Fibroblast of gingiva (primary cell): ENCODE measurements at regions not wholly inside any gene's neighbourhood (a gene's known extent, or its start where the extent isn't known, plus 50 kb on each side); places are given as distances from the start of the nearest gene placed in this dataset.

Experiments
- DNase-seq: peaks from one replicate; pipeline ENCODE4 v3.0.0-alpha.2; 2011; ENCODE audit warnings: low read depth

DNA sequence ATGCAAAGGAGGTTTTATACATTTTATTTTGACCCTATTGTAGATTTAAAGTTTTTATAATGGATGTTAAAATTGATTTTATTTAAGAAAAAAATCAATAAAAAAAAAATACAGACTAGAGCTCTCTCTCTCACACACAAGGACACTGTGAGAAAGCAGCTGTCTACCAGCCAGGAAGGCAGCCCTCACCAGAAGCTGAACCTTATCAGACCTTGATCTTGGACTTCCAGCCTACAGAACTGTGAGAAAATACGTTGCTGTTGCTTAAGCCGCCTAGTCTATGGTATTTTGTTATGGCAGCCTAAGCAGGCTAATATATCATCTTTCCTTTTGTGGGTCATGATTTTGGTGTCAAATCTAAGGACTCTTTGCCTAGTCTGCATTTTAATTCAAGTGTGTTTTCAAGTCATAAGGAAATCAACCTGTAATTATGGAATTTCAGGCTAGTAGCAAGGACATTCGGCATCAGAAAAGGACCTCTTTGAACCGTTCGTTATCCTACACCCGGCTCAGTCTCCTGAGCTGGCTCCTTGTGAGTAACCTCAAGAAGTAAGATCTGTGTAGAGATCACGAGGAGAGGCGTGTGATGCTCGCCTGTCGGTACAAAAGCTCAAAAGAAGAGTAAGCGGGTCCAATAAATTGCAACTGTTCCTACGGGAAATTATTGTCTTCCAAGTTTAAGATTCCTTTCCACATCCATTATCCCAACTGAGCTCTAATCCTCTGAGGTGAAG lies 98.2 kb downstream of the PDCL3 start:
- no peak for DNase-seq

DNA sequence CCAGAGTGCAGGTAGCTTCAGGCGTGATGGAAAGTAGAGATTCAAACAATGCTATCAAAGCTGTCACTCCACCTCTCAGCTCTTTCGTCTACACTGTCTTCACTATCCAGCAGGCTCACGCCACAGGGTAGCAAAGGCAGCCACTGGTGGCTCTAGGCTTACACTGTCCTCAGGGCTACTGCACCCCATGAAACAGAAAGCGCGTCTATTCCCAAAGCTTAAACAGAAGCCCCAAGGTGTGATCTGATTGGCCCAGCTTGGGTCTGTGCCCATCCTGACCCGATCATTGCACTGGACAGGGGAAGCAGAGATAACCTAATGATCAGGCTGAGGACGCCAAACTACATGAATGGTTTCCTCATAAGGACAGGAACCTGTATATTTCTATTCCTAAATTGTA lies 100.1 kb downstream of the PDCL3 start:
- no peak for DNase-seq

DNA sequence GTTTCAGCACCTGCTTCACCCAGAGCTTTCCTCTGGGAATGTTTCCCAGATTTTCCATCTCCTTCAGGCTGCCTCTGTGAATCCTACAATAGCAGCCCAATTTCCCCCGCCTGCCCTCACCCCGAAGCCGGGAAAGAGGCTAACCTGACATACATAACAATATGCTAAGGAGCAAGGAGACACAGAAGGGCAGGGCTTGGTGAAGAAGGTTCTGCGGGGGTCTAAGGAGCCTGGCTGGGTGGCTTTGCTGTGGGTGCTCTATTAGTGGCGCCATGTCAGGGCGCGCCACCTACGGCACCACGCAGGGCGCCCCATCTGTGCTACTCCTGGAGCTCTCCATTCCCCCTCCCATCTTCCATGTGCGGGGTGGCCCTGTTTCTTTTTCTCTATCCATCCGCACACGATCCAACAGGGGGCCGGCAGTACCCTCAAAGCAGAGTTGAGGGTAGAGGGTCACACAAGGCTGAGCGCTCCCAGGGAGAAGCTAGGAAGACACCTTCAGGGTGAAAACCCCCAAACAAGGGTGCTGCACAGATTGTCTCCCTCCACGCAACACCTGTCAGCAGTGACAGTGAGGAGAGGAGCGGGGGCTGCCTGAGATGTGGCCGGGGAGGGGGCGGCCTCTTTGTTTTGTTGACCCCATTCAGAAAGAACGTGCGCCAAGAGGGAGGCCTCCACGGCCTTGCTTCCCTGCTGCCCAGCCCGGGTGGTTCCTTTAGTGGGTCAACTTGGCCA lies 101.4 kb downstream of the PDCL3 start:
- no peak for DNase-seq

DNA sequence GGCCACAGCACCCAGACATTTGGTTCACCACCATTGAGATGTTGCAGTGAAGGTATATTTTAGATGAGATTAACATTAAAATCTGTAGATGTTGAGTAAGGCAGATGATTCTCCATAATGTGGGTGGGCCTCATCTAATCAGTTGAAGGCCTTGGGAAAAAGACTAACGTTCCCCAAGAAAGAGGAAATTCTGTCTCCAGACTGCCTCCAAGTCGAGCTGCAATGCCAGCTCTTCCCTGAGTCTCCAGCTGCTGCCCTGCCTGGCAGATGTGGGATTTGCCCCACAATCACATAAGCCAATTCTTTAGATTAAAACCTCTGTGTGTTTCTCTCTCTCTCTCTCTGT lies 101.9 kb downstream of the PDCL3 start:
- no peak for DNase-seq

DNA sequence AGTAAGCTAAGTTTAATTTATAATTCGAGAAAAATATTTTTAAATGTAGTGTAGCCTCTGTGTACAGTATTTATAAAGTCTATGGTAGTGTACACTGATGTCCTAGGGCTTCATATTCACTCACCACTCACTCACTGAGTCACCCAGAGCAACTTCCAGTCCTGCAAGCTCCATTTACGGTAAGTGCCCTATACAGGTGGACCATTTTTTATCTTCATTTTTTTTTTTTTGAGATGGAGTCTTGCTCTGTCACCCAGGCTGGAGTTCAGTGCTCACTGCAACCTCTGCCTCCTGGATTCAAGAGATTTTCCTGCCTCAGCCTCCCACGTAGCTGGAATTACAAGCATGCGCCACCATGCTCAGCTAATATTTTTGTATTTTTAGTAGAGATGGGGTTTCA lies 104.2 kb downstream of the PDCL3 start:
- no peak for DNase-seq

DNA sequence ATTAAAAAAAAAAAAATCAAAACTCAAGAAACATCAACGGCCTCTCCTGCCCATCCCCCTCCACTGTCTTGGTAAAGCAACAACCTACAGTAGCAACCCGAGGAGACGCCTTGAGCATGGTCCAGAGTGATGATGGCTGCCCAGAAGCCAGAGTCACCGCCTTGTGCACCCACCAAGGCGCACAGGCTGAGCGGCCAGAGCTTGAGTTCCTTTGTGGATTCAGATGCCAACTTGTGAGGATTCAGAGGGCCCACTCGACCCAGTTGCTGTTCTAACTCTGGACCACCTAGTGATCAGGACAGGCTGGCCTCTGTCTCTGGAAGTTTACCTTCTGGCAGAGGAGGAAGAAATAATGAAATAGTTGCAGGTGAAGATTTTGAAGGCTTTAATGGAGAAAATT lies 105.0 kb downstream of the PDCL3 start:
- DNase-seq, result no peak

DNA sequence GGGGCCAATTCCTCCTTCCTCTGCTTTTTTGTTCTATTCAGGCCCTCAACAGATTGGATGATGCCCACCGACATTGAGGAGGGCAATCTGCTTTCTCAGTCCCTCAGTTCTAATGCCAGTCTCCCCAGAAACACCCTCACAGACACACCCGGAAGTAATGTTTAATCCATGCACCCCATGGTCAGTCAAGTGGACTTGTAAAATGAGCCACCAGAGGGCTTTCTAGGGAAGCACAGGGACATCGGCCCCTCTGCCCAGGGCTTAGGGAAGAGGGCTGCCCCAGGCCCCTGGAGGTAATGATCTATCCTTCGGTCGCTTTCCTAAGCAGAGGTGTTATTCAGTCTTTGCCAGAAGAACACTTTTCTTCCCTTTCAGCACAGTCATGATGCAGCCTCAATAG lies 107.4 kb downstream of the PDCL3 start:
- DNase-seq, result no peak

DNA sequence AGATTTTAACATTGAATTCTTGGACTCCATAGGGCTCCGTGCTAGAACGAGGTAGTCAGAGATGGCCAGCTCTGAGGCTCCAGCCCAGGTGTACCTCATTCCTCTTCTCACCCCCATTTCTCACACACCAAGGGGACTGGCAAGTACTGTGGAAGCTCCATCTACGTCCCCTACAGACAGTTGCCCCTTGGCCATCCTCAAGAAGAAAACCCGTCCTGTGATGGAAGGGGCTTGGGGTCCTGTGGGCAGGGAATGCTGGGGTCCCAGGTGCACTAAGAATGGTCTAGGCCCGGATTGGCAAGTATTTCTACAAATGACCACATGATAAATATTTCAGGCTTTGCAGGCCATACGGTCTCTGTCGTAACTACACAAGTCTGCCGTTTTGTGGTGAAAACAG lies 110.3 kb downstream of the PDCL3 start:
- no peak for DNase-seq

DNA sequence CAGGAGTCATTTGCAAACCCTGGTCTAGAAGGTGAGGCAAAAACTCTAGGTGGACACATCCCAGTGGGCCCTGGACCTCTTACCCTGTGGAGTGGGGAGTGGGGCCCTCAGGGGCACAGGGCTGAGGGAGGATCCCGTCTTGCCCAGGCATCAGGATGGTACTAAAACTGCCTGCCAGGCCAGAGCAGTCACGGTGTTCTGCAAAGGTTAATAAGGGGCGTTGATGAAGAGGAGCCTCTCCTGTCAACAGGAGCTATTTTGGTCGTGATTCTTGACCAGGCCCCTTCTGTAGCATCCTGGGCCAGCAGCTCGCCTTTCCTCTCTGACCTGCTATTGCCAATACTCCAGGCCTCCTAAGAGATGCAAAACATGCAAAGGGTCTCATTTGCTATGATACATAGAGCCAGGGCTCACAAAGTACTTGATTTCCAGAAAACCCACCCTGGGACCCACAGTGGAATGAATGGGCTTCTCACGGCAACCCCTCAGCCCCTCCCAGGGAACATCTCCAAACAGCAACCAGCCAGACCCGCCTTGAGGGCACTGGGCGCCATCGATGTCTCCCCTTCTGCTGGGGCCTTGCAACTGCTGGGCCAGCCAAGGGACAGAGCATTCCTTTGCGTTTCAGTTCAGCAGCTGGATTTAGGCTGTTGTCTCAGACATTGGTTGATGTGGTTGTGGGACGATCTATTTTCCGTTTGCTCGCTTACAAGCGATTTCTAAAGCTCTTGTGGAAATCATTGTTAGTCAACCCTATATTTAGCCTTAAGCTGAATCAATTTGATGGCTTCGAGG lies 111.1 kb downstream of the PDCL3 start:
- no peak for DNase-seq

DNA sequence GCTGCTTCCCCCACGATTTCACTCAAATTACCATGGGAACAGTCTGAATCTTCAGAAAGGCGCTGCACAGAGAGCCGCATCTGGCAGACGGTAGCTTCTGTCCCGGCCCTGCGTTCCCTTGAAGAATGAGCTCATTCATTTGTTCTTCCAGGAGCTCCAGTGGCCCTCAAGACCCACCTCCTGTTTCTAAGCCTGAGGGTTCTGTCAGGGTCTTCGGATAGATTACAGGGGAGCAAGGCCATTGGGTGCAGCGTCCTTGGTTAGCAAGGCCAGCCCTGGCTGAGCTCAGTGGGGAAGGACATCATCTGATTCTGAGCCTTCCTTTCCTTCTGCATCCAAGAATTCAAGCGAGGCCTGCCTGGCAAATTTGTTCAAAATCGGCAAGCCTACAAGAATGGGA lies 111.9 kb downstream of the PDCL3 start:
- DNase-seq, result no peak

DNA sequence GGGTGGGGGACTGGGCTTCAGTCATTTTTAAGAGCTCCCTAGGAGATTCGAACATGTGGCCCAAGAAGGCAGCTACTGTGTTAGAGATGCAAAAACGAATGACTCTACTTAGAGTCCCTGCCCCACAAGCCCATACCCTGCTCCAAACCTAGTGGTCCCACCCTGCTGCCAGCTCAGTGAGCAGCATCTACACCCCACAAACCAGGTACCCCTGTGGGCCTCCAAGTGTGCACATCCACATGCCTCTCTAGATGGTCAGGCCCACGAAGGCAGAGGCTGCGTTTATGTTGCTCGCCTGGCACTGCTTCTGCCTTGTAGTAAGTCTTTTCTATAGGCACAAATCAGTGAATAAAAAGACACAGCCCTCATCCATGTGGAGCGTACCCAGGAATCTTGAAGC lies 112.6 kb downstream of the PDCL3 start:
- DNase-seq, result no peak

DNA sequence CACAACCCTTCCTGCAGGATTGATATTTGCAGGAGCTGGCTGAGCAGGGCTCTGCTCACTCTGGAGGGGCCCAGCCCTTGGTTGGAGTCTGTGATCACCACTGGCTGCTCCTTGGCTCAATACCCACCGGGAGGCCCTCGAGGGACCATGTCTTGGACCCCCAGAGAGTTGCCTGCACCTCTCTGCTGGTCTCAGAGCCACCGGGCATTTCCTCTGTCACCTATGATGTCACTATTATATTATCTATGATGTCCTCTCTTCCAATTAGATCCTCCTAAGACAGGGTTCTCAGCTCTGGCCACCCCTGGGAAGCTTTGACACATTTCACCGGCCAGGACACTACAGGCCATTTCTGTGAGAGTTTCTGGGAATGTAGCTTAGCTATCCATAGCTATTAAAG lies 113.1 kb downstream of the PDCL3 start:
- DNase-seq, result no peak

DNA sequence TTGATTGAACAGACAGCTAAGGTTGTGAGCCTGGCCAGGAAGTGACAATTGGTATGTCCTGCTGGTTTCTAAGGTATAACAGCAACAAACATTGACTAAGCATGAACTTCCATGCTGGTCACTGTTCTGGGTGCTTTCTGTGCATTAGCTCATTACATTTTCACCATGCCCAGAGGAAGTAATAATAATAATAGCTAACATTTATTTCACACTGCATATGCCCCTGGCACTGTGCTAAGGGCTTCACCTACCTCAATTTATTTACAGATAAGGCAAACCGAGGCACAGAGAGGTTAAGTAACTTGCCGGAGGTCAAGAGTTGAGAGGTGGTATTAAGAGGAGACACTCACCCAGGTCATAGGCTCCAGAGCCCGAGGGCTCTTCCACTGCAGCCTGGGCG lies 113.6 kb downstream of the PDCL3 start:
- DNase-seq, result no peak

DNA sequence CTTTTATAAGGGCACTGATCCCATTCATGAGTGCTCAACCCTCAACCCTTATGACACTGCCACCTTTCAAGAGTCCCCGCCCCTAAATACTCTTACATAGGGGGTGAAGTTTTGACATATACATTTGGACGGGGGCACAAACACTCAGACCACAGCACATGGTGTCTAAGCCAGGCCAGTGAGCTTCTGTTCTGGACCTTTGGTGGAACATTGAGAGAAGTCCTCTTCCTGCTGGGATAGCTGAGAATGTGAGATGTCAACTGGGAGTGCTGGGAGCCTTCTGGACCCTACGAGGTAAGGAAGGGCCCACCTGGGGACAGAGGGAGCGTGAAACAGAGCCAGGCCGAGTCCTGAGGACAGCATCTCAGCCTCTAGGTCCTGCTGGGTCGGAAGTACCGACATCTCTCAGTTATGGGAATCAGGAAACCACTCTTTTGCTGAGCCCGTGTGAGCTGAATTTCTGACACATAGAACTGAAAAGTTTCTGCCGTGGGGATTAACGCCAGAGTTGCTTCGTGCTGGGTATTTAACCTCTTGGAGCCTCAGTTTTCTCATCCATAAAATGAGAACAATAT lies 114.9 kb downstream of the PDCL3 start:
- DNase-seq, result no peak

DNA sequence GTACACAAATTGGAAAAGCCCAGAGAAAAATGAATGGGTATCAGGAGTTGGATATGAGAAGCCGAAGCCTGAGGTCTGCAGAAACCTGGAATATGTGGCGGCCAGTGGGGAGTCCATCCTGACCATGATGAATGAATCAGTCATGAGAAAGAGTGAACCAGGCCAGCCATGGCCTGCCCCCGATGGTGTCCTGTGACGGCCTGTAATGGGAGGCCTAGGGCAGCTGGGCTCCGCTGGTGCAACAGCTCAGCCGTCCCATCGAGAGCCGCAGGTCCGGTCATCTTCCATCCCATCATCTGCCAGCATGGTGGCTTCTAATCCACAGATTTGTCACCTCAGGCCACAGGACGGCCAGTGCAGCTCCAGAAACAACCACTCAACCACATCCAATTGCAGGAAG lies 116.4 kb downstream of the PDCL3 start:
- no peak for DNase-seq

DNA sequence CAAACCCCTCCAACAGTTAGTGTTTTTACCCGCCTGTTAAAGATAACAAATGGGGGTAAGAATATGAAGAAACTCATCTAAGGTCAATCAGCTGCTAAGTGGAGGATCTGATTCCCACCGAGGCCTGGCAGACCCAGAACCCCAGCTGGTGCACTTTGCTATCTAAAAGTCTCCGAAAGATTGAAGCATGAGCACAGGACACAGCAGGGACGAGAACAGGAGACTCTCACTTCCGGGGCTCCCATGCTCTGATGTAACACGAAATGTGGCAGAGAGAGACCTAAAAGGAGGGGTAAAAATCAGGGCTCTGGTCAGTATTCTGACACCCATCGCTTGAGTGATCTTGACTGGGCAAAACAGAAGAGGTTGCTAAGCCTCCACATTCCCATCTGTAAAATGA lies 119.7 kb downstream of the PDCL3 start:
- DNase-seq, result no peak

DNA sequence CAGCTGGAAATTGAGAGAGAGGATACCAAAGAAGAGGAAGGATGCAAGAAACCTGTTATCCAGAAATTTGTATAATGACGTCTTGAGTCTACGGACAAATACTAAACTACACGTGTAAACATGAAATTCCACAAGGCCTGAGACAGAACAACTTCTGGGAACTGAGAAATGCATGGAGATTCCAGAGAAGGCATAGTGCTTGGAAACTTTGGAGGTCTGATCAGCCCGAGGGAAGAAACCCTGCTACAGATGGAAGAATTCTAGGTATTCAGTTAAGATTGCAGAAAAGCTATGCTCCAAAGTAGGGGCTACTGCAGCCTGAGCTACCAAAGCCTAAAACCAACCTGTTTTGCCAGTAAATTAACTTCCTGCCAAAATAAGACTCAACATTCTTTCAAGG lies 120.4 kb downstream of the PDCL3 start:
- no peak for DNase-seq

DNA sequence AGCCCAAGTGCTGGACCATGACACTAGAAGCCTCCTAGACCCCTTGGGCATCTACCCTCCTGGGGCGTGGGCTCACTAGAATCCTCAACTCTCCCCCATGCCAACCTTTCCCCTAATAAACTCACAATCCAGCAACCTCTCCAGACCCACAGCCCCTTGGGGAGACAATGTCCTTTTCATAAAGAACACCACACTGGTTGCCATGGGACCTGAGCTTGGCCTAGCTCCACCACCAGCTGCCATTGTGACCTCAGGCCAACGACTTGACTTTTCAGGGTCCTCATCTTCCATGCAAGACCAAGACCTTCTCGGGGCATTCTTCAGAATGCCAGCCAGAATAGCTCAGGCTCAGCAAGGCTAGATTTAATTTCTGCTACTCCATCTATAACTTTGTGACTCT lies 128.1 kb upstream of the NPAS2 start:
- DNase-seq, result no peak

DNA sequence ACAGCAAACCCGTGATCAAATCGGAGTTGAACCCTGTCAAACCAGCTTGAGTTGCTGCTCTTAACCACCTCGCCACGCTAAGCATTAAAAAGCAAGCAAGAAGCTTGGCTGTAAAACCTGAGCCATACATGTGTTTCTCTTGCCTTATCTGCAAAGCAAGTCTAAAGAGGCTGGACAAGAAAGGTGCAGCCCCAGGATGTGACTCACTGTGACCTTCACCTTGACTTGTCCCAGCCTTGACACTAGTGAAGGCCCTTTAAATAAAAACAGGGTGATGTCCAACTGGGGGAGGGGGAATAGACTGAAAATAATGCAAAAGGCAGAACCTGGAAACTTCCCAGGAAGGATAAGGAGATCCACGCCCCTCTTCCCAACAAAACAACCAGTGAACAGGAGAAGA lies 127.6 kb upstream of the NPAS2 start:
- no peak for DNase-seq

DNA sequence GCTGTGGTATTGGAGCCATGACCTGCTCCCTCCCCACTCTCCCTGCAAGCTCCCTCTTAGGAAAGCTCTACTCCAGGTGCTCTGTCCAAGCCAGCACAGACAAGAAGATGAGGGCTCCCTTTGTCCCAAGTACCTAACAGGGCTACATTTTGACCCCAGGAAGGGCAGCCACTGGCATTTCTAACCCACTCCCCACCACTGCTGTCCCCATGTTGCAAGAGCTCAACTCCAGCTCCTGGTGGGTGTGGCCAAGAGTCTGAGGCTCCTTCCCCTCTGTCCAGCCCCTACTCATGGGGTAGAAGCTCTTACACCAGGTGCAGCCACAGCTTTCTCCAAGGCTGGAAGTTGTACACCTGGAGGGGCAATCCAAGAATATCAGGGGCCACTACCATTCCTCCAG lies 127.0 kb upstream of the NPAS2 start:
- DNase-seq, result no peak

DNA sequence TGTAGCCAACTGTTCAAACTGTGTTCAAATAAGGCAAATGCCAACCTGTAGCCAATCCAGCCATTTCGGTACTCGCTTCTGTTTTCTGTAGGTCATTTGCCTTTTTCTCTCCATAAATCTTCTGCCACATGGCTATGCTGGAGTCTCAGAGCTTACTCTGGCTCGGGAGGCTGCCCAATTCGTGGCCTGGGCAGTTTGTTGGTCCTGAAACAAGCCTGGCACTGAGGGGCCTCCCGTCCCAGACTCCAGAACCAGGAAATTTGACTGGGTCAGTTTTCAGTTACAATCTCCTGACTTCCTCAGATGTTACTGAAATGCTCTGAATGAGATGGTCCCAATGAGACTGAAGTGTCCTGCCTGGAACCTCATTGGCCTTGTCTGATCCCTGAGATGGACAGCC lies 120.8 kb upstream of the NPAS2 start:
- DNase-seq, result no peak

DNA sequence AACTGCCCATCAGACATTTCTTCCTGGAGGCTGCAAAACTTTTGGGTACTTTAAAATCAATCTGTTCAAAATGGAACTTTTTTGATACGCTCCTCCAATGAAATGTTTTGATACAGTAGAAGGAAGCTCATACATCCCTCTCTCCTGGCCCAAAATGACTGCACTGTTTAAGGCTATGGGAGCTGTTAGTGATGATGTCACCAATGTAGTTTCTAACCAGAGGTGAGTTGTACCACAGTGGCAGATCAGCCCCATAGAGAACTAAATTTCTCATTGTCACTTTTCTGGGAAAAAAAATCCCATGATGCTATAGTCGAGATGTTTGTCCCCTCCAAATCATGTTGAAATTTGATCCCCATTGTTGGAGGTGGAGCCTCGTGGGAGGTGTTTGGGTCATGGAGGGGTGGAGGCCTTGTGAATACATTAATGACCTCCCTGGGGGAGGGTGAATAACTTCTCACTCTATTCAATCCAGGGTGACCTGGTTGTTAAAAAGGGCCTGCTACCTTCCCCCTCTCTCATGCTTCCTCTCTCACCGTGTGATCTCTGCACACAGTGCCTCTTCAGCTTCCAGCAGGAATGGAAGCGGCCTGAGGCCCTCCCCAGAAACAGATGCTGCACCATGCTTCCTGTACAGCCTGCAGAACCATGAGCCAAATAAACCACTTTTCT lies 117.4 kb upstream of the NPAS2 start:
- DNase-seq, result no peak
